B cell (primary cell): ENCODE measurements at regions not wholly inside any gene's neighbourhood (a gene's known extent, or its start where the extent isn't known, plus 50 kb on each side); places are given as distances from the start of the nearest gene placed in this dataset.
A peak's percentile ranks its signal among the peaks of the same experiment; 100 is the strongest.

Experiments used
- ATAC-seq: fragments of 200-7000 bp; cut with Tn5 transposase; one replicate; pipeline ENCODE4 v1.10.0; 2021; ENCODE audit warnings: low read depth, mild to moderate bottlenecking, moderate number of reproducible peaks, moderate library complexity
- CTCF ChIA-PET: fragments of 350-600 bp; sonication (Branson Sonifier 250); formaldehyde crosslinking; loops from one replicate; lab custom pipeline; 2021; ENCODE audit warnings: antibody characterized with exemption, inconsistent platforms; lab: Charles Lee
- POLR2A ChIA-PET: fragments of 350-600 bp; sonication (Branson Sonifier 250); formaldehyde crosslinking; loops from one replicate; lab custom pipeline; 2021; ENCODE audit warnings: antibody characterized with exemption; lab: Charles Lee
- DNase-seq: peaks from one replicate; pipeline ENCODE4 v3.0.0; 2013
- H2AFZ ChIP-seq: 2 replicates; pipeline ENCODE4 v1.6.1; 2012; ENCODE audit warnings: mild to moderate bottlenecking, low read depth, low read length; ENCODE audit not compliant: insufficient read depth, poor library complexity, severe bottlenecking
- H3K27ac ChIP-seq, 2 donors: 1 replicate in 1 of 2; 2 replicates in 1 of 2; pipeline ENCODE4 v1.5.1; 2012 to 2013; ENCODE audit warnings: low read length in 2 of 2, mild to moderate bottlenecking in 2 of 2, moderate library complexity in 1 of 2
- H3K27me3 ChIP-seq, 4 experiments: fragments of 200-600 bp in 1 of 4; sonication (generic) in 1 of 4; replicated peaks in 1 of 4; 1 replicate in 2 of 4; 2 replicates in 2 of 4; pipeline versions ENCODE4 v1.6.1 to v1.7.0; 2013 to 2016; ENCODE audit warnings: low read length in 3 of 4, mild to moderate bottlenecking in 2 of 4, mixed read lengths in 1 of 4, moderate library complexity in 1 of 4; ENCODE audit not compliant: insufficient read depth in 4 of 4, control insufficient read depth in 3 of 4; ENCODE audit errors: control extremely low read depth in 1 of 4
- H3K36me3 ChIP-seq, 2 experiments: replicated peaks in 1 of 2; 1 replicate in 1 of 2; 2 replicates in 1 of 2; pipeline versions ENCODE4 v1.6.1 to v1.7.1; 2013; ENCODE audit warnings: low read length in 1 of 2; ENCODE audit not compliant: insufficient read depth in 2 of 2, control insufficient read depth in 1 of 2; ENCODE audit errors: control extremely low read depth in 1 of 2, extremely low read depth in 1 of 2
- H3K4me1 ChIP-seq, 2 donors: fragments of 200-600 bp in 1 of 2; sonication (generic) in 1 of 2; 1 replicate in 1 of 2; 2 replicates in 1 of 2; pipeline versions ENCODE4 v1.5.1 to v1.6.1; 2013 to 2017; ENCODE audit warnings: low read length in 2 of 2; ENCODE audit not compliant: control insufficient read depth in 2 of 2, insufficient read depth in 2 of 2
- H3K4me2 ChIP-seq: replicated peaks from 2 replicates; pipeline ENCODE3; 2012; ENCODE audit warnings: mild to moderate bottlenecking, low read depth, low read length; ENCODE audit not compliant: poor library complexity, severe bottlenecking
- H3K4me3 ChIP-seq, 5 experiments: fragments of 200-600 bp in 1 of 5; sonication (generic) in 1 of 5; 1 replicate in 3 of 5; 2 replicates in 2 of 5; pipeline versions ENCODE4 v1.5.1 to v1.7.0; 2011 to 2016; ENCODE audit warnings: low read length in 4 of 5, mild to moderate bottlenecking in 4 of 5, low read depth in 2 of 5, control low read depth in 1 of 5, moderate library complexity in 1 of 5; ENCODE audit not compliant: insufficient read depth in 1 of 5; ENCODE audit errors: control extremely low read depth in 1 of 5, extremely low read depth in 1 of 5
- H3K79me2 ChIP-seq: fragments of 200-600 bp; sonication (generic); one replicate; pipeline ENCODE4 v1.6.0; 2016; ENCODE audit warnings: low read length; ENCODE audit not compliant: control insufficient read depth, insufficient read depth
- H3K9ac ChIP-seq: fragments of 200-600 bp; sonication (generic); 2 replicates; pipeline ENCODE4 v1.6.1; 2017; ENCODE audit warnings: mild to moderate bottlenecking, low read length, moderate library complexity
- H3K9me3 ChIP-seq, 3 donors: one replicate each; pipeline versions ENCODE4 v1.6.1 to v1.7.1; 2013; ENCODE audit warnings: low read length in 2 of 3; ENCODE audit not compliant: control insufficient read depth in 2 of 3, insufficient read depth in 1 of 3; ENCODE audit errors: control extremely low read depth in 1 of 3
- H4K20me1 ChIP-seq: 2 replicates; pipeline ENCODE4 v1.6.0; 2012; ENCODE audit warnings: mild to moderate bottlenecking, low read length; ENCODE audit not compliant: insufficient read depth, control insufficient read depth, poor library complexity, severe bottlenecking
- H3K27ac Mint-ChIP-seq: one replicate; pipeline ENCODE4 v1.8.0; 2021; ENCODE audit warnings: mixed read lengths
- H3K27me3 Mint-ChIP-seq: one replicate; pipeline ENCODE4 v1.8.0; 2021; ENCODE audit warnings: mixed read lengths
- H3K4me1 Mint-ChIP-seq: one replicate; pipeline ENCODE4 v1.8.0; 2021; ENCODE audit warnings: mixed read lengths
- H3K4me3 Mint-ChIP-seq: one replicate; pipeline ENCODE4 v1.8.0; 2021; ENCODE audit warnings: mixed read lengths
- H3K9me3 Mint-ChIP-seq: one replicate; pipeline ENCODE4 v1.8.0; 2022; ENCODE audit warnings: mixed read lengths; ENCODE audit not compliant: insufficient read depth
- CTCF ChIP-seq: fragments of 200-600 bp; IDR thresholded peaks from one replicate; pipeline ENCODE4 v1.8.0; 2022; ENCODE audit warnings: antibody characterized with exemption, mild to moderate bottlenecking
- EZH2 ChIP-seq: IDR thresholded peaks from 2 replicates; pipeline ENCODE4 v1.6.1; 2012; ENCODE audit warnings: borderline replicate concordance, low read depth, mild to moderate bottlenecking, moderate library complexity, low read length; ENCODE audit not compliant: insufficient read depth, poor library complexity, severe bottlenecking
- WGBS: methylation state at CpG from one replicate; pipeline ENCODE4 v1.1.5; 2013; ENCODE audit warnings: missing lambda C conversion rate; ENCODE audit not compliant: insufficient coverage; 5-methylcytosine and 5-hydroxymethylcytosine counted together
- intact Hi-C: fragments of 100-400 bp; cut with micrococcal nuclease; formaldehyde crosslinking; loops from one replicate; pipeline ENCODE4 v1.10.0; 2022

- ChIA-PET CTCF (no interaction called here), POLR2A (no interaction called here)
- no peak overlapping the region for H2AFZ ChIP-seq
- H3K27ac Mint-ChIP-seq = no peak overlapping the region
- 92% methylated on average over 10 of the region's 14 CpGs for WGBS
- no peaks in the 10 kb centered on the region for H3K27me3 ChIP-seq
- no peak overlapping the region for H3K27ac ChIP-seq
- no peak overlapping the region for H3K9ac ChIP-seq
- peak overlapping the region in 1 of 5 experiments; percentile 16 for H3K4me3 ChIP-seq
- no peak for ATAC-seq
- no peaks in the 10 kb centered on the region for H3K9me3 ChIP-seq
- no peaks in the 10 kb centered on the region for H4K20me1 ChIP-seq
- no peaks in the 10 kb centered on the region for H3K79me2 ChIP-seq
- H3K36me3 ChIP-seq = no peaks in the 10 kb centered on the region
- no peaks in the 10 kb centered on the region for H3K9me3 Mint-ChIP-seq
- no peak for DNase-seq
- H3K27me3 Mint-ChIP-seq = peaks cover 22% of the 10 kb centered on the region
- H3K4me3 Mint-ChIP-seq = no peak overlapping the region
- intact Hi-C loops = no loop called here
- no peak overlapping the region for H3K4me2 ChIP-seq
- no peaks in the 10 kb centered on the region for H3K4me1 Mint-ChIP-seq
- no peaks in the 10 kb centered on the region for H3K4me1 ChIP-seq
- TF ChIP-seq EZH2 (no peak), CTCF (no peak)
These were observed 50.5 kb upstream of the ZNF516 start for GRCh38 chr18:76545433-76546087.

- intact Hi-C loops = no loop called here
These were observed 49.7 kb upstream of the ZNF516 start for GRCh38 chr18:76544511-76545345.

More at GRCh38 chr18:76544511-76545345, 49.7 kb upstream of the ZNF516 start:
- no peak for TF ChIP-seq EZH2
- TF ChIP-seq CTCF = no peak
- Histone ChIP-seq H3K4me2 (no peak overlapping the region), H3K4me1 (no peaks in the 10 kb centered on the region), H3K36me3 (no peaks in the 10 kb centered on the region), H3K79me2 (no peaks in the 10 kb centered on the region), H3K27me3 (no peaks in the 10 kb centered on the region), H3K9me3 (no peaks in the 10 kb centered on the region), H2AFZ (no peak overlapping the region), H4K20me1 (no peaks in the 10 kb centered on the region), H3K4me3 (no peak overlapping the region), H3K9ac (no peak overlapping the region), H3K27ac (no peak overlapping the region)
- no peak for ATAC-seq
- WGBS = 87% methylated on average over 9 of the region's 10 CpGs
- H3K9me3 Mint-ChIP-seq = no peaks in the 10 kb centered on the region
- CTCF ChIA-PET = no interaction called here
- POLR2A ChIA-PET = no interaction called here
- peaks cover 21% of the 10 kb centered on the region for H3K27me3 Mint-ChIP-seq
- no peaks in the 10 kb centered on the region for H3K4me1 Mint-ChIP-seq
- no peak overlapping the region for H3K27ac Mint-ChIP-seq
- no peak overlapping the region for H3K4me3 Mint-ChIP-seq
- DNase-seq = no peak
